Activated T-cell treated with anti-CD3 and anti-CD28 coated beads for 4 hours (primary cell): ENCODE measurements at regions not wholly inside any gene's neighbourhood (a gene's known extent, or its start where the extent isn't known, plus 50 kb on each side); places are given as distances from the start of the nearest gene placed in this dataset.

Source experiments
- DNase-seq: peaks from one replicate; pipeline ENCODE4 v3.0.0-alpha.2; 2020

DNA sequence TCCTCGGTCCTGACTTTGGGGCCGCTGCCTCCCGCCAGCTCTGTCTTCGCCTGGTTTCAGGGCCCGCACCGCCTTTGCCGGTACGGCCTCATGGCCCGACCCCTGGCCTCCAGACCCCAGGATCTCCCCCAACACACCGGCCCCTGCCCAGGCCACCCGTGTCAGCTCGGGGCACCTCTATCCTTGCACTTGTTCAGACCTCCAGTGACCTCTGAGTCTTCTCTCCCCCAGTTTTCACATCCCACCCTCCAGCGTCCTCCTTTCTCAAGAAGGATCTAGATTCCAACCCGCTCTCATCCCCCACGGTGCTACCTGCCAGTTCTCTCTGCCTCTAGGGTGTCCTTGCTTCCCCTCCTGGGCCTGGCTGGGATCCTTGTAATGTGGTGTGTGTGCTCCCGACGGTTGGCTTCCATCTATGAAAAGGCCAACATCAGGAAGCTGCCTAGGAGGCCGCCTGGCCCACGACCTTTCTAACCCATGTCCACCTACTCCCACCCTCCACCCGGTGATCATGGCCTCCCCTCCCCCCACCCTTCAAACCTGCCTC, 61.1 kb downstream of the SPATA31C2 start:
- no peak for DNase-seq

GRCh38 chr9:88076286-88077070, 61.8 kb downstream of the SPATA31C2 start:
- peak; percentile 9 for DNase-seq

DNA sequence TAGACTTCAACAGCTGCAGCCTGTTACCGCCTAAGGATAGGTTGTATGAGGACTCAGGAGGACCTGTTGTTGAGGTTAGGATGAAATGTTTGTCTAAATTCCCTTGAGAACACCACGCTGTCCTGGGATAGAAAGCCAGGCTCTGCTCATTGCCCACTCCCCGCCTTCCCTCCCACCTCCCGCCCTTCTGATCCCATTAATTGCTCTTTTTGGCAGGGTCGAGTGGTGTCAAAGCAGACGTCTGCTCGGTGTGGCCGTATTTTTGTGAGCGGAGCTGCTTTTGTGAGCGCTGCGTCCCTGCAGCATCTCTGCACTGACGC, 62.3 kb downstream of the SPATA31C2 start:
- no peak for DNase-seq

- no peak for DNase-seq
Measured at GRCh38 chr9:88075506-88075905, 62.8 kb downstream of the SPATA31C2 start.

DNA sequence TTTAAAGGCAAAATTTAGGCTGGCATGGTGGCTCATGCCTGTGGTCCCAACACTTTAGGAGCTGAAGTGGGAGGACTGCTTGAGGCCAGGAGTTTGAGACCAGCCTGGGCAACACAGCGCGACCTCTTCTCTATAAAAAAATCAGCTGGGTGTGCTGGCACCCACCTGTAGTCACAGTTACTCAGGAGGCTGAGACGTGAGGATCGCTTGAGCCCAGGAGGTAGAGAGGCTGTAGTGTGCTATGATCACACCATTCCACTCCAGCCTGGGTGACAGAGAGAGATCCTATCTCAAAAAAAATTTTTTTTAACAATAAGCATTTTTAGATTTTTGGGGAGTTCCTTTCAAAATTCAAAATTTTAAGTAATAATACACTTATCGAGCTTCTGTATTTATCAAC, 63.3 kb downstream of the SPATA31C2 start:
- DNase-seq = no peak

GRCh38 chr9:88072831-88073375, 65.4 kb downstream of the SPATA31C2 start:
- no peak for DNase-seq

DNA sequence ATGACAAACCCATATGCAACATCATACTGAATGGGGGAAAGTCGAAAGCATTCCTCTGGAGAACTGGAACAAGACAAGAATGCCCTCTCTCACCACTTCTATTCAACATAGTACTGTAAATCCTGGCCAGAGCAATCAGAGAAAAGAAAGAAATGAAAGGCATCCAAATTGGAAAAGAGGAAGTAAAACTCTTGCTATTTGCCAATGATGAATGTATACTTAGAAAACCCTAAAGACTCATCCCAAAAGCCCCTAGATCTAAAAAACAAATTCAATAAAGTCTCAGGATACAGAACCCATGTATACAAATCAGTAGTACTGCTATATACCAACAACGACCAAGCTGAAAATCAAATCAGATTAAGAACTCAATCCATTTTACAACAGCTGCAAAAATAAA, 66.9 kb downstream of the SPATA31C2 start:
- no peak for DNase-seq

DNA sequence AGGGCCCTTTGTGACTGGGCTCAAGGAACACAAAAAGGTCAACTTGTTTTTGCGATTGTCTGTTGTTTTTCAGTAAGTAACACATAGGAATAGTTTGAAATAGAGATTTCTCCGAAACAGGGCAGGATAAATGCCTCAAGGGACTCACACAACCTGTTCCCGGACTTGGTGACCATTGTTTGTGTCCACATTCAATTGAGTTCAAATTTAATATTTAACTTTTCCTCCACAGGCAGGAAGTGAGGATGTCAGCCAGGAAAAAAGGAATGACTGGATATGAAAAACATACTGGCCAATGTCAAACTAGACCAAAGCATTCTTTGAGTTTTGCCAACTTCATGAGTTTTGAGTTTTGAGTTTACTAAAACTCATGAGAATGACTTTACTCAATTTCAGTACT, 72.7 kb downstream of the SPATA31C2 start:
- no peak for DNase-seq

DNA sequence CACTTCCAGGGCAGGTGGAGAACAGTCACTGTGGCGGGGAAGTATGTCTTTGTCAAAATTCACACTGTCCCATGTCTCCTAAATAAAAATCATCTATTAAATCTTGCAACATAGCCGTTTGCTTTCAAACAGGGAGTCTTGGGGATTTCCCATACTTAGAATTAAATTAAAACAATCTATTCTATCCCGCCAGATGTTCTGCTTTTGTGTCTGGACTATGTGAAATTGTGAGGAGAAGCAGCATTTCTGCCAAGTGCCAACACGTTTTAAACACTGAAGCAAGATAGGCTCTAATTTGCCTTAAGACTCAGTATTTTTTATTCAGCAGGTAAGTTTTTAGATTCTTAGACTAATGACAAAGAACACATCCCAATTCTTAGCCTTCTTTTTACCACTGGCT, 73.7 kb downstream of the SPATA31C2 start:
- DNase-seq = no peak

DNA sequence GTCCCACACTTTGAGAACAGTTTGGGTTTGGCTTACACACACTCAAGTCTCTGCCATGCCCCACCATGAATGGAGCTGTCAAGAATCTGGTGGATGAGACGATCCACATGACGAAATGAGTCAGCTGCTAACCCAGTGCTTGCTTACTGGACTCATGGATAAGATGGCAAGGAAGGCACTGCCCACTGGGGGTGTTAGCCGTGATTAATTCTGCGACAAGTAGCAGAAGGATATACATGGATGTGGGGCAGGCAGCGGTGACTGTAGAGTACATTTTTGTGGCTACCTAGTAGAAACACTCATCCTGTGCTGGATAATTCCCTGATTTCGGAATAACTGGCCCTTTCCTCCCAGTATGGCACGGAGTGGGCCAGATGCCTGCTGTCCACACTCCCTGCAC, 77.5 kb downstream of the SPATA31C2 start:
- DNase-seq = no peak

- DNase-seq = no peak
Measured at GRCh38 chr9:88059469-88059868, 78.8 kb downstream of the SPATA31C2 start.

DNA sequence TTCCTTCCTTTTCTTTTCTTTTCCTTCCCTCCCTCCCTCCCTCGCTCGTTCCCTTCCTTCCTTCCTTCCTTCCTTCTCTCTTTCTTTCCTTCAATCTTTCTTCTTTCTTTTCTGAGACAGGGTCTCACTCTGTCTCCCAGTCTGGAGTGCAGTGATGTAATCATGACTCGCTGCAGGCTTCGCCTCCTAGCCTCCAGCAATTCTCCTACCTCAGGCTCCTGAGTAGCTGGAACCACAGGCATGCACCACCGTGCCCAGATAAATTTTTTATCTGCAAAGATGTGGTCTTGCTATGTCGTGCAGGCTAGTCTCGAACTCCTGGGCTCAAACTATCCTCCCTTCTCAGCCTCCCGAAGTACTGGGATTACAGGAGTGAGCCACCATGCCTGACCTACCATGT, 81.4 kb downstream of the SPATA31C2 start:
- DNase-seq = no peak

- no peak for DNase-seq
Measured at GRCh38 chr9:88053856-88054501, 79.6 kb upstream of the CDK20 start.

- DNase-seq = no peak
Measured at GRCh38 chr9:88052321-88052965, 78.1 kb upstream of the CDK20 start.

DNA sequence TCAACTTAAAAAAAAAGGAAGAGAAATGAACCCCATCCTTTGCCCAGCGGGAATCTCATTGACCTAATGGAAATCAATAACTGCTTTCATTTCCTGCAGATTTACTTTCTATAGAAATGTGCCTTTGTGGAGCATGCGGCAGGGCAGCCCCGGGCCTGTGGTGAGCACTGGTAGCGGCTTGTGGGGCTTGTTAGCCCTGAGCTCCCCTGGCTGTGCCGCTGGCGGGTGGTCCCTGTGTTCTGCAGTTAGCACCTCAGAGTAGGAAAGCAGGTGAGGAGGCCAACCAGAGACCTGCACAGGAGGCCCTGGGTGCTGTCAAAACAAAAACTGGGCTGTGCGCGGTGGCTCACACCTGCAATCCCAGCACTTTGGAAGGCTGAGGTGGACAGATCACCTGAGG, 76.8 kb upstream of the CDK20 start:
- DNase-seq = no peak

DNA sequence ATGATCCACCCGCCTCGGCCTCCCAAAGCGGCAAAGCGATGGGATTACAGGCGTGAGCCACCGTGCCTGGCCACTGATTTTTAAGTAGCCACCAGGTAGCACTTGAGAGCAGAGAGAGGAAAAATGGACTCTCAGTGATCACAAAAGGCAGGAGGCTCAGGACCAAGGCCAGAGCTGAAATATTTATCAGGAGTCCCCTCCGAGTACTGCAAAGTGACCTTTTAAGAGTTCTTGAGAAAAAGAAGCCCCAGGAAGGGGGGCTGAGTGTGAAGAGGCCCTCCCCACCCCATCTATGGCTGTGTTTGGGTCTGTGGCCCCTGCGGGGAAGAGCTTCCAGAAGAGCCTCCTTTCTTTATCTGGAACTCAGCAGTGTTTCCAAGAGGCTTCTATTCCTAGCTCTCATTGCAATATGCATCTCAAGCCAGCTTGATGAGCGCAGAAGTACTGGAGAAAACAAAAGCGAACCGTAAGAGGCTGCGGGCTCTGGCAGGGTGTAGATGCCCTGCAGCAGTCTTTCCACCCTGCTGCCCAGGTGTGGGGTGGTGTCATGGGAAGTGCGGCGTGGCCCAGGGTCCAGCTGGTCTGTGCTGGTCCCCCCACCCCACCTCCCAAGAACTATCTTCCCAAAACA, 75.5 kb upstream of the CDK20 start:
- DNase-seq = no peak

- no peak for DNase-seq
Measured at GRCh38 chr9:88046542-88046941, 72.2 kb upstream of the CDK20 start.

GRCh38 chr9:88045686-88046085, 71.4 kb upstream of the CDK20 start:
- DNase-seq = no peak

DNA sequence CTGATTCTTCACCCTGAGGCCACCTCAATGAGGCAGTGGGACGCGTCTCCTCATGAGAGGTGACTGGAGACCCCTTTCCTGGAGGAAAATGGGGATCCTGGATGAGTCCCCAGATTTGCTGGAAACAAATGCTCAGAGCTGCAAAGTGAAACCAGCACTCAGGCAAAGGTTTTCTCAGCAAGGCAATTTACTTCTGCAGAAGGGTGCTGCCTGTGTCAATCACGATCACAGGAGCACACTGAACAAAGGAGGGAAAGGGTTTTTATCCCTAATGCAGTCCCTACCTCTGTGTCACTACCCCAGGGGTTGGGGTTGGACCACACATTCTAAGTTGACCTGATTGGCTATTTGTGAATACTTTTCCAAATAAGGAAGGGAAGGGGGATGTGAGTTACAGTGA, 69.9 kb upstream of the CDK20 start:
- no peak for DNase-seq

DNA sequence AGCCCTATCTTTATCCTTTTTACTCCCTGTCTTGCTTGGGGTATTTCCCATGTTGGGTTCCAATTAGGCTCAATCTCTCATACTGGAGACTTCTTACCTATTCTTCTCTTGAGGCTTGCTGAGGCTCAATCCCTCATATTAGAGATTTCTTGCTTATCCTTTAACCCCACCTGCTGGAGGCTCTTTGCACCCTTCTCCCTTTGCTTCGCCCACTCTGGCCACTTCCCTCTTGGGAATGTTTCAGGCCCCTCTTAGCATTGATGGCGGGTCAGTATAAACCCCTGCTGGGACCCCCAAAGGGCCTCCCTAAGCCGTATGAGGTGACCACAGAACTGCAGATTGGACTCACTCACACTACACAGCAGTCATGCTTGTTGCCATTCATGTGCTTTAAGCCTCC, 69.3 kb upstream of the CDK20 start:
- no peak for DNase-seq

- DNase-seq = no peak
Measured at GRCh38 chr9:88041447-88041846, 67.1 kb upstream of the CDK20 start.

DNA sequence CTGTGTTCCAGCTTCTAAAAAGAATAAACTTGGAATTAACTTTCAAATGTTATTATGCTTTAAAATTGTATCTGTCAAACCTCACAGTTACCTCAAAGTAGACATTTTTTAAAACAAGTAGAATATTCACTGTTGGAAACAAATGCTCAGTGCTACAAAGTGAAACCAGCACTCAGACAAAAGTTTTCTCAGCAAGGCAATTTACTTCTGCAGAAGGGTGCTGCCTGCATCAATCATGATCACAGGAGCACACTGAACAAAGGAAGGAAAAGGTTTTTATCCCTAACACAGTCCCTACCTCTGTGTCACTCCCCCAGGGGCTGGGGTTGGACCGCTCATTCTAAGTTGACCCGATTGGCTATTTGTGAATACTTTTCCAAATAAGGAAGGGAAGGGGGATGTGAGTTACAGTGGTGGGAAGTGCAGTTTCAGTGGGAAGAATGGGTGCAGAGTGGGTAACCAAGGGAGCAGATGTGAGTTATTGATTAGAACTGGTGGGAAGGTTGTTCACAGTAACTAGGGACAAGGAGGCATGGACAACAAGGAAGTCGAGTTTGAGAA, 63.0 kb upstream of the CDK20 start:
- DNase-seq = no peak

DNA sequence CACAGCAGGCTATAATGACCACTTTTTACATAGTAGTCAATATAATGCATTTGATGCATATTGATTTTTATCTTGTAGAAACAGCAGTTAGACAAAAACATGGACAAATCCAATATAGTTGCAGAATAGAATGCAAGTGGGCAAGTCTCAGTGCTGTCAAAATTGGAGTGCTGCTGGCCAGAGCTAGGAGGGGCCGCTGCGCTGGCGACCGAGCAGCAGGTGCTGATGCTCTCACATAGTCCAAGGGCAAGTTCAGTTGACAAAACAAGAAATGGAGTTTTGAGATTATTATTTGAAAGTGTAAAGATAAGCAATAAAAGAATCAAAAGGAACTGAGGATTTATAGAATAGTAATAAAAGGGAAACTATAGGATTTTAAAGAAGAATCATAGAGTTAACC, 60.6 kb upstream of the CDK20 start:
- no peak for DNase-seq
